Endothelial cell of umbilical vein (primary cell): ENCODE measurements at regions not wholly inside any gene's neighbourhood (a gene's known extent, or its start where the extent isn't known, plus 50 kb on each side); places are given as distances from the start of the nearest gene placed in this dataset.

Experiments
- BruUV-seq: library from RNA; stranded (reverse); fragments of 400-500 nt; replicated peaks from 2 replicates; lab custom pipeline; 2021; lab: Mats Ljungman, UMichigan
- CTCF ChIA-PET: fragments of 300-600, 350-600 bp; sonication (Branson Sonifier 250); formaldehyde crosslinking; loops from one replicate; lab custom pipeline; 2021; ENCODE audit warnings: antibody characterized with exemption, inconsistent platforms; lab: Charles Lee
- POLR2A ChIA-PET: fragments of 300-600, 350-600 bp; sonication (Branson Sonifier 250); formaldehyde crosslinking; loops from one replicate; lab custom pipeline; 2021; ENCODE audit warnings: antibody characterized with exemption, inconsistent platforms; lab: Charles Lee
- DNase-seq: peaks from one replicate; pipeline ENCODE4 v3.0.0-alpha.2; 2011; ENCODE audit warnings: low read depth, low spot score
- FAIRE-seq: peaks from 2 replicates; lab custom pipeline; 2011; peaks lifted over from hg19 to GRCh38; lab: Jason Lieb, UNC
- H2AFZ ChIP-seq: 2 replicates; pipeline ENCODE4 v1.6.0; 2012; ENCODE audit warnings: low read depth, low read length, control low read depth, inconsistent platforms
- H3K27ac ChIP-seq: 2 replicates; pipeline ENCODE4 v1.5.1; 2011; ENCODE audit warnings: low read depth, mild to moderate bottlenecking, control low read depth, low read length, moderate library complexity; ENCODE audit not compliant: insufficient read depth
- H3K27me3 ChIP-seq, 2 experiments: 2 replicates each; pipeline versions ENCODE4 v1.6.0 to v1.6.1; 2011; ENCODE audit warnings: low read length in 2 of 2, mixed read lengths in 1 of 2; ENCODE audit not compliant: control insufficient read depth in 2 of 2, insufficient read depth in 2 of 2
- H3K36me3 ChIP-seq, 2 experiments: 2 replicates in 1 of 2; 3 replicates in 1 of 2; pipeline ENCODE4 v1.5.1; 2011; ENCODE audit warnings: low read length in 2 of 2, mild to moderate bottlenecking in 1 of 2, moderate library complexity in 1 of 2; ENCODE audit not compliant: control insufficient read depth in 2 of 2, insufficient read depth in 2 of 2; ENCODE audit errors: extremely low read depth in 1 of 2
- H3K4me1 ChIP-seq: 3 replicates; pipeline ENCODE4 v1.5.1; 2011; ENCODE audit warnings: mild to moderate bottlenecking, low read length; ENCODE audit not compliant: control insufficient read depth, insufficient read depth; ENCODE audit errors: extremely low read depth
- H3K4me2 ChIP-seq: 2 replicates; pipeline ENCODE4 v1.6.1; 2011; ENCODE audit warnings: low read length, control low read depth, mixed read lengths; ENCODE audit not compliant: insufficient read depth
- H3K4me3 ChIP-seq, 3 experiments: fragments of 200-600 bp in 1 of 3; sonication (generic), shearing (Covaris generic) in 1 of 3; replicated peaks in 1 of 3; 2 replicates each; pipeline ENCODE4 v1.5.1; 2011 to 2016; ENCODE audit warnings: control low read depth in 3 of 3, low read length in 3 of 3, mild to moderate bottlenecking in 2 of 3, inconsistent platforms in 1 of 3, low read depth in 1 of 3, moderate library complexity in 1 of 3; ENCODE audit not compliant: insufficient read depth in 1 of 3
- H3K79me2 ChIP-seq: 2 replicates; pipeline ENCODE4 v1.6.0; 2012; ENCODE audit warnings: low read length, inconsistent platforms; ENCODE audit not compliant: control insufficient read depth, insufficient read depth
- H3K9ac ChIP-seq: replicated peaks from 2 replicates; pipeline ENCODE3; 2011; ENCODE audit warnings: low read length, control low read depth; ENCODE audit not compliant: insufficient read depth; ENCODE audit errors: extremely low read depth
- H3K9me1 ChIP-seq: replicated peaks from 3 replicates; pipeline ENCODE4 v1.6.0; 2011; ENCODE audit warnings: mild to moderate bottlenecking, low read length; ENCODE audit not compliant: control insufficient read depth, insufficient read depth; ENCODE audit errors: extremely low read depth
- H3K9me3 ChIP-seq: replicated peaks from 2 replicates; pipeline ENCODE4 v1.5.1; 2012; ENCODE audit warnings: low read length, inconsistent platforms; ENCODE audit not compliant: control insufficient read depth, insufficient read depth
- H4K20me1 ChIP-seq: replicated peaks from 2 replicates; pipeline ENCODE3; 2011; ENCODE audit warnings: mild to moderate bottlenecking, low read length; ENCODE audit not compliant: control insufficient read depth, insufficient read depth; ENCODE audit errors: extremely low read depth
- CTCF ChIP-seq, 2 donors: IDR thresholded peaks; 1 replicate in 1 of 2; 2 replicates in 1 of 2; pipeline ENCODE4 v1.5.1; 2011; ENCODE audit warnings: low read length in 2 of 2, mild to moderate bottlenecking in 2 of 2, moderate library complexity in 2 of 2, control low read depth in 1 of 2, inconsistent platforms in 1 of 2, low read depth in 1 of 2; ENCODE audit not compliant: insufficient read depth in 1 of 2; ENCODE audit errors: extremely low read depth in 1 of 2
- EZH2 ChIP-seq: IDR thresholded peaks from 2 replicates; pipeline ENCODE4 v1.6.1; 2012; ENCODE audit warnings: borderline replicate concordance, low read depth, mild to moderate bottlenecking, moderate library complexity, low read length, inconsistent platforms; ENCODE audit not compliant: severe bottlenecking
- FOS ChIP-seq: IDR thresholded peaks from 2 replicates; pipeline ENCODE4 v1.6.1; 2011; ENCODE audit warnings: mild to moderate bottlenecking, low read length, moderate library complexity, borderline replicate concordance; ENCODE audit not compliant: insufficient read depth
- GATA2 ChIP-seq: IDR thresholded peaks from 2 replicates; pipeline ENCODE4 v1.7.0; 2011; ENCODE audit warnings: low read depth, mild to moderate bottlenecking, moderate library complexity, mixed read lengths, low read length; ENCODE audit not compliant: insufficient read length, insufficient read depth
- JUN ChIP-seq: IDR thresholded peaks from 2 replicates; pipeline ENCODE4 v1.6.1; 2011; ENCODE audit warnings: borderline replicate concordance, low read depth; ENCODE audit not compliant: insufficient read length, insufficient read depth
- MYC ChIP-seq: IDR thresholded peaks from one replicate; pipeline ENCODE4 v1.6.1; 2011; ENCODE audit warnings: mild to moderate bottlenecking, low read depth, low read length
- POLR2A ChIP-seq: IDR thresholded peaks from 2 replicates; pipeline ENCODE4 v1.6.1; 2012; ENCODE audit warnings: low read depth, mild to moderate bottlenecking, control low read depth, low read length
- POLR2AphosphoS5 ChIP-seq: IDR thresholded peaks from 2 replicates; pipeline ENCODE4 v1.6.1; 2012; ENCODE audit warnings: low read depth, mild to moderate bottlenecking, control low read depth, low read length, moderate library complexity; ENCODE audit not compliant: insufficient read depth
- dilution Hi-C: fragments of 300-500 bp; cut with MboI; formaldehyde crosslinking; loops from one replicate; pipeline ENCODE4 v1.15.0; 2019; ENCODE audit warnings: low sequenced_read_pairs; ENCODE audit not compliant: extremely low pct_ligation_motif_present
- intact Hi-C: fragments of 100-400 bp; cut with micrococcal nuclease; formaldehyde crosslinking; loops from one replicate; pipeline ENCODE4 v1.10.0; 2022
- TF ChIP-seq, protein P1 (sequence below): IDR thresholded peaks from 2 replicates; pipeline ENCODE4 v1.6.1; 2011; ENCODE audit not compliant: insufficient read depth, insufficient read length

DNA sequence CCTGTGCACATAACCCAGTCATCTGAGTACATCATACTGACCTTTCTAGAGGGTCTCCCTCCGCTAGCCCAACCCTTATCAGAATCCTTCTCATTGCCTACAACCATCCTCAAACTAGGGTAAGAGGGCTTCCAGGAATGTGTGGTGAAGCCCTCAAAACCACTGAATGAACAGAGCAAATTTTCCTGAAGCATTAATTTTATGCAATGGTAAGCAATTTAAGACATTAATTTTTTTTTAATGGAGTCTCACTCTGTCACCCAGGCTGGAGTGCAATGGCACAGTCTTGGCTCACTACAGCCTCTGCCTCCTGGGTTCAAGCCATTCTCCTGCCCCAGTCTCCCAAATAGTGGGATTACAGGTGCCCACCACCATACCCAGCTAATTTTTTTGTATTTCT lies 86.1 kb upstream of the ZNF281 start:
- BruUV-seq, result no TSS peak
- dilution Hi-C loops, result no loop called here
- Histone ChIP-seq H3K9me3 (no peaks in the 10 kb centered on the region), H3K79me2 (no peaks in the 10 kb centered on the region), H3K4me1 (no peaks in the 10 kb centered on the region), H3K4me2 (no peak overlapping the region), H3K27me3 (peaks cover 0 to 9% of the 10 kb centered on the region in 2 experiments), H3K27ac (no peak overlapping the region), H4K20me1 (no peaks in the 10 kb centered on the region), H3K4me3 (no peak overlapping the region), H3K9me1 (no peaks in the 10 kb centered on the region), H3K36me3 (no peaks in the 10 kb centered on the region), H3K9ac (no peak overlapping the region), H2AFZ (no peak overlapping the region)
- no peak for TF ChIP-seq POLR2A
- TF ChIP-seq, protein P1, sequence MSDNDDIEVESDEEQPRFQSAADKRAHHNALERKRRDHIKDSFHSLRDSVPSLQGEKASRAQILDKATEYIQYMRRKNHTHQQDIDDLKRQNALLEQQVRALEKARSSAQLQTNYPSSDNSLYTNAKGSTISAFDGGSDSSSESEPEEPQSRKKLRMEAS, result no peak
- TF ChIP-seq POLR2AphosphoS5, result no peak
- no peak for TF ChIP-seq EZH2
- TF ChIP-seq JUN, result no peak
- no peak for TF ChIP-seq MYC
- TF ChIP-seq FOS, result no peak
- no peak for TF ChIP-seq CTCF (IDR thresholded peaks at IDR 0.05; ENCODE audit: extremely low read depth in 1 of 2, insufficient read depth in 1 of 2, low read depth in 1 of 2, low read length in 2 of 2)
- TF ChIP-seq GATA2, result no peak
- ChIA-PET CTCF (no interaction called here), POLR2A (no interaction called here)
- intact Hi-C loops, result no loop called here
- no peak for FAIRE-seq
- DNase-seq, result no peak
